ENCODE measurements at regions not wholly inside any gene's neighbourhood (a gene's known extent, or its start where the extent isn't known, plus 50 kb on each side); places are given as distances from the start of the nearest gene placed in this dataset.

DNA sequence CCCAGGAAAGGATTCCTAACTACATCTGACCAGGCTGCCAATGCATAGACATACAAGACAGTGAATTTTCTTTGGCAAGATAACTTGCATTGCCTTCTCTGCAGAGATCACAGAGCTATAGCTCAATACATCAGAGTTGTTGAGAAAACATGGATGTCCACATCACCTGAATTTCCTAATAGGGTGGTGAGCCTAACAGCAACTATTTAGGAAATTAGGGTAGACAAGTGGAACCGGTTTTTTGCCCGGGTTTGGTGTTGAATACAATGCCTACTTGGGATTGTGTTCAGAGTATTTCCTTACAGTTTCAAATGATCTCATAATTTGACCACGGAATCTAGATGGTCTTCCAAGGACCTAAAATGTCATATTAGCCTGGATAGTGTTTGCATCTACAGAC is 262.7 kb downstream of the KIF4B start:
- Histone ChIP-seq H3K9ac (ENCODE audit: low read depth in 1 of 2, low read length in 2 of 2) (no peak overlapping the region), H3K4me1 (ENCODE audit: control insufficient read depth in 1 of 2, insufficient read depth in 2 of 2, low read length in 2 of 2) (no peaks in the 10 kb centered on the region), H3K9me3 (ENCODE audit: control insufficient read depth in 1 of 2, low read length in 2 of 2) (no peaks in the 10 kb centered on the region), H3K4me3 (ENCODE audit: low read depth in 1 of 2, low read length in 2 of 2) (no peak overlapping the region), H3K27ac (ENCODE audit: low read depth, low read length) (no peak overlapping the region), H3K27me3 (ENCODE audit: control insufficient read depth in 1 of 2, insufficient read depth in 2 of 2, low read length in 2 of 2) (no peaks in the 10 kb centered on the region), H3K36me3 (ENCODE audit: control insufficient read depth in 1 of 2, insufficient read depth in 2 of 2, low read length in 2 of 2) (no peaks in the 10 kb centered on the region)

- no peaks in the 10 kb centered on the region for H3K36me3 ChIP-seq (ENCODE audit: control insufficient read depth in 1 of 2, insufficient read depth in 2 of 2, low read length in 2 of 2)
- no peak overlapping the region for H3K4me3 ChIP-seq (ENCODE audit: low read depth in 1 of 2, low read length in 2 of 2)
- no peaks in the 10 kb centered on the region for H3K4me1 ChIP-seq (ENCODE audit: control insufficient read depth in 1 of 2, insufficient read depth in 2 of 2, low read length in 2 of 2)
- no peaks in the 10 kb centered on the region for H3K9me3 ChIP-seq (ENCODE audit: control insufficient read depth in 1 of 2, low read length in 2 of 2)
- H3K27ac ChIP-seq (ENCODE audit: low read depth, low read length), result no peak overlapping the region
- H3K27me3 ChIP-seq (ENCODE audit: control insufficient read depth in 1 of 2, insufficient read depth in 2 of 2, low read length in 2 of 2), result no peaks in the 10 kb centered on the region
- H3K9ac ChIP-seq (ENCODE audit: low read depth in 1 of 2, low read length in 2 of 2), result no peak overlapping the region
These were observed 265.0 kb downstream of the KIF4B start for GRCh38 chr5:155278532-155278931.

DNA sequence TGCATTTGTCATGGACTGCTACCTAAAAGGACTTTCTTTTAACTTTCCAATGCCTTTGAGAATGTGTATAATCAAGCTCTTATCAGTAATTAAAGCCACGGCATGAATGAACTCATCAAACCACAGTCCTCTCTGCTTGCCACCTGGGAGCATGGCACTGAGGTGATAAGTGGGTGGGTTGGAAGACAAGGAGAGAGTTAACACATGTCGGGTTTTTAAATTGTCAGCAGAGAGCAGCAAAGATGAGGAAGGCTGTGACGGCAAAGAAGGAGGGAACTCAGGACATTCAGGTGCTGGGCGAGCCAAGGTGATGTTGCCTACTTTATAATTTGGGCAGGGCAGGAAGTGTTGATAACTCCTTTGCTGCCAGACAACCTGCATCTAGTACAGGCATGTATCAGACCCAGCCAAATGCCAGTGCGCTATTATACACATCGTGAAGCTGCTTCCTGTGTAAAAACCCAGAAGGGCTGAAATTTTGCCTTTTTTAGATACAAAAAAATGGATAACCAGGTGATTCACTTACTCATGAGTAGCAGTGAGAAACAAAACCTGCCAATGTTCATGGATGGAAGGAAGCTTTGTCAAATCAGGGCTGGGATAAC is 269.1 kb downstream of the KIF4B start:
- Histone ChIP-seq H3K27me3 (ENCODE audit: control insufficient read depth in 1 of 2, insufficient read depth in 2 of 2, low read length in 2 of 2) (no peaks in the 10 kb centered on the region), H3K9me3 (ENCODE audit: control insufficient read depth in 1 of 2, low read length in 2 of 2) (no peaks in the 10 kb centered on the region), H3K27ac (ENCODE audit: low read depth, low read length) (no peak overlapping the region), H3K9ac (ENCODE audit: low read depth in 1 of 2, low read length in 2 of 2) (no peak overlapping the region), H3K4me3 (ENCODE audit: low read depth in 1 of 2, low read length in 2 of 2) (no peak overlapping the region), H3K4me1 (ENCODE audit: control insufficient read depth in 1 of 2, insufficient read depth in 2 of 2, low read length in 2 of 2) (no peaks in the 10 kb centered on the region), H3K36me3 (ENCODE audit: control insufficient read depth in 1 of 2, insufficient read depth in 2 of 2, low read length in 2 of 2) (no peaks in the 10 kb centered on the region)

DNA sequence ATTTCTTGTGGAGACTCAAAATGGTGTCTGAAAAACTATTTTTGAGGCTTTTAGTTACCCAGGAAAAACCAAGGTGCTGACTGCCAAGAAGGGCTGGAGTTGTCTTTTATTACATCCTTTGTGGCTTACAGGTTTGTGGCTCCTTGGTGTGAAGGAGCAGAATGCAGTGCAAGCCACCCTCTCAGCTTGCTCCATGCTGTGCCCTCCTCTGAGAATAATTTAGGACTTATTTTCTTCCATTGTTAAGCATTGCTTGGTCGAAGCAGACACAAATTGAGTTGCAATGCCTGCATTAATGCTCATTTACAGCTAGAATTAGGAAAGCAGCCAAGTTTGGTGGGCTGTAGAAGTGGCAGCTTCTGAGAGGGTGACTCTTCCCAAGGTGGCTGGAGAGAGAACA is 272.2 kb downstream of the KIF4B start:
- no peak overlapping the region for H3K9ac ChIP-seq (ENCODE audit: low read depth in 1 of 2, low read length in 2 of 2)
- no peak overlapping the region for H3K4me3 ChIP-seq (ENCODE audit: low read depth in 1 of 2, low read length in 2 of 2)
- no peaks in the 10 kb centered on the region for H3K27me3 ChIP-seq (ENCODE audit: control insufficient read depth in 1 of 2, insufficient read depth in 2 of 2, low read length in 2 of 2)
- H3K27ac ChIP-seq (ENCODE audit: low read depth, low read length), result no peak overlapping the region
- no peaks in the 10 kb centered on the region for H3K9me3 ChIP-seq (ENCODE audit: control insufficient read depth in 1 of 2, low read length in 2 of 2)
- H3K4me1 ChIP-seq (ENCODE audit: control insufficient read depth in 1 of 2, insufficient read depth in 2 of 2, low read length in 2 of 2), result no peaks in the 10 kb centered on the region
- H3K36me3 ChIP-seq (ENCODE audit: control insufficient read depth in 1 of 2, insufficient read depth in 2 of 2, low read length in 2 of 2), result no peaks in the 10 kb centered on the region

- H3K36me3 ChIP-seq (ENCODE audit: control insufficient read depth in 1 of 2, insufficient read depth in 2 of 2, low read length in 2 of 2), result no peaks in the 10 kb centered on the region
- H3K27me3 ChIP-seq (ENCODE audit: control insufficient read depth in 1 of 2, insufficient read depth in 2 of 2, low read length in 2 of 2), result no peaks in the 10 kb centered on the region
- H3K9me3 ChIP-seq (ENCODE audit: control insufficient read depth in 1 of 2, low read length in 2 of 2), result no peaks in the 10 kb centered on the region
- H3K27ac ChIP-seq (ENCODE audit: low read depth, low read length), result no peak overlapping the region
- H3K4me1 ChIP-seq (ENCODE audit: control insufficient read depth in 1 of 2, insufficient read depth in 2 of 2, low read length in 2 of 2), result no peaks in the 10 kb centered on the region
- H3K4me3 ChIP-seq (ENCODE audit: low read depth in 1 of 2, low read length in 2 of 2), result no peak overlapping the region
- H3K9ac ChIP-seq (ENCODE audit: low read depth in 1 of 2, low read length in 2 of 2), result no peak overlapping the region
These were observed 277.4 kb downstream of the KIF4B start for GRCh38 chr5:155290937-155291336.

- no peaks in the 10 kb centered on the region for H3K27me3 ChIP-seq (ENCODE audit: control insufficient read depth in 1 of 2, insufficient read depth in 2 of 2, low read length in 2 of 2)
- no peaks in the 10 kb centered on the region for H3K4me1 ChIP-seq (ENCODE audit: control insufficient read depth in 1 of 2, insufficient read depth in 2 of 2, low read length in 2 of 2)
- H3K36me3 ChIP-seq (ENCODE audit: control insufficient read depth in 1 of 2, insufficient read depth in 2 of 2, low read length in 2 of 2), result no peaks in the 10 kb centered on the region
- no peak overlapping the region for H3K9ac ChIP-seq (ENCODE audit: low read depth in 1 of 2, low read length in 2 of 2)
- H3K27ac ChIP-seq (ENCODE audit: low read depth, low read length), result no peak overlapping the region
- no peaks in the 10 kb centered on the region for H3K9me3 ChIP-seq (ENCODE audit: control insufficient read depth in 1 of 2, low read length in 2 of 2)
- no peak overlapping the region for H3K4me3 ChIP-seq (ENCODE audit: low read depth in 1 of 2, low read length in 2 of 2)
These were observed 280.1 kb downstream of the KIF4B start for GRCh38 chr5:155293605-155294178.

DNA sequence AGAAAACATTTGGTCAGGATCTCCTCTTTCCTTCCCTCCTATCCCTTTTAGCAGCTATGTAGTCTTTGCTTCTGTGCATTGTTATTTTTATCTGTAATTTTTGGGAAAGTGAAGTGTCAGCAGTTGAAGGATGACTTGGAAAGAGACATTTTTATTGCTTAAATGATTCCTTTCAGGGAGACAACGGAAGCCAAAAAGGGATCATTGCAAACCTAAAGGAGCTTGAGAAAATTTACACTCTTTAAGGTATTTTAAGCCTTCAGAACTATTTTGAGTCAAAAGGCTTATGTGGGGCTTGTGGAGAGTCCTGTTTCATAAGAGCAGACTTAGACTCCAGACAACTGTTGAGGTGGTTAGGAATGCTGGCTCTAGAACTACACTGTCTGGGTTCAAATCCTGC is 281.6 kb downstream of the KIF4B start:
- no peak overlapping the region for H3K27ac ChIP-seq (ENCODE audit: low read depth, low read length)
- no peak overlapping the region for H3K4me3 ChIP-seq (ENCODE audit: low read depth in 1 of 2, low read length in 2 of 2)
- H3K9me3 ChIP-seq (ENCODE audit: control insufficient read depth in 1 of 2, low read length in 2 of 2), result no peaks in the 10 kb centered on the region
- no peaks in the 10 kb centered on the region for H3K27me3 ChIP-seq (ENCODE audit: control insufficient read depth in 1 of 2, insufficient read depth in 2 of 2, low read length in 2 of 2)
- H3K9ac ChIP-seq (ENCODE audit: low read depth in 1 of 2, low read length in 2 of 2), result no peak overlapping the region
- H3K4me1 ChIP-seq (ENCODE audit: control insufficient read depth in 1 of 2, insufficient read depth in 2 of 2, low read length in 2 of 2), result no peaks in the 10 kb centered on the region
- H3K36me3 ChIP-seq (ENCODE audit: control insufficient read depth in 1 of 2, insufficient read depth in 2 of 2, low read length in 2 of 2), result no peaks in the 10 kb centered on the region

DNA sequence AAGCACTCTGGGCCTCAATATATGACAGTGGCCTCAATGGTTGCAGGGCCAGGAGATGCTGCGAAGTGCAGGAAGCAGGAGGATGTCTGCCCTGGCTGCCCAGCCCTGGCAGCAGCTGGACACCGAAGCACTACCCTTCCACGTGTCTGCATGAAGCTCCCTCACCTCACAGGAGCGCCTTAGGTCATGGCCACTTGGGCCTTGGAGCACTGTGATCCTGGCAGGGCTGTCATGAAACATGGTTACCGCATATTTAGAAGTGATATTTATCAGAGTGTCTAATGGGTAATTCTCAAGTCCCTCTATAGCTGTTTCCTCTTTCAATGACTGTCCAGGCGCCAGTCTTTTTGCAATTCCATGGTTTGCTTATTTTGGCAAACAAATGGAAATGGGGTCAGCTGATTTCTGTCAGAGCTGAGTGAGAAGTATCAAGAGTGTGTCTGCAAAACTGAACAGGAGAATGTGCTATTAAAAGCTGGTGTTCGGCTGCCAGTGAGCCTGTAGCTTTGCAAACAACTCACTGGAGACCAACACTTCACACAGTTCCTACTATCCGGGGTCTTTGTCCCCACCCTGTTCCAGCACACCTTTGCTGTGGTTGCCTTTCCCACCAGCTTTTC is 285.9 kb downstream of the KIF4B start:
- no peaks in the 10 kb centered on the region for H3K36me3 ChIP-seq (ENCODE audit: control insufficient read depth in 1 of 2, insufficient read depth in 2 of 2, low read length in 2 of 2)
- no peaks in the 10 kb centered on the region for H3K27me3 ChIP-seq (ENCODE audit: control insufficient read depth in 1 of 2, insufficient read depth in 2 of 2, low read length in 2 of 2)
- H3K9me3 ChIP-seq (ENCODE audit: control insufficient read depth in 1 of 2, low read length in 2 of 2), result no peaks in the 10 kb centered on the region
- H3K4me1 ChIP-seq (ENCODE audit: control insufficient read depth in 1 of 2, insufficient read depth in 2 of 2, low read length in 2 of 2), result no peaks in the 10 kb centered on the region
- no peak overlapping the region for H3K27ac ChIP-seq (ENCODE audit: low read depth, low read length)
- H3K9ac ChIP-seq (ENCODE audit: low read depth in 1 of 2, low read length in 2 of 2), result no peak overlapping the region
- H3K4me3 ChIP-seq (ENCODE audit: low read depth in 1 of 2, low read length in 2 of 2), result no peak overlapping the region

- H3K27ac ChIP-seq (ENCODE audit: low read depth, low read length), result no peak overlapping the region
- no peak overlapping the region for H3K9ac ChIP-seq (ENCODE audit: low read depth in 1 of 2, low read length in 2 of 2)
- no peak overlapping the region for H3K4me3 ChIP-seq (ENCODE audit: low read depth in 1 of 2, low read length in 2 of 2)
- H3K27me3 ChIP-seq (ENCODE audit: control insufficient read depth in 1 of 2, insufficient read depth in 2 of 2, low read length in 2 of 2), result no peaks in the 10 kb centered on the region
- H3K9me3 ChIP-seq (ENCODE audit: control insufficient read depth in 1 of 2, low read length in 2 of 2), result no peaks in the 10 kb centered on the region
- no peaks in the 10 kb centered on the region for H3K36me3 ChIP-seq (ENCODE audit: control insufficient read depth in 1 of 2, insufficient read depth in 2 of 2, low read length in 2 of 2)
- H3K4me1 ChIP-seq (ENCODE audit: control insufficient read depth in 1 of 2, insufficient read depth in 2 of 2, low read length in 2 of 2), result no peaks in the 10 kb centered on the region
These were observed 289.6 kb downstream of the KIF4B start for GRCh38 chr5:155303120-155303519.

GRCh38 chr5:155307229-155307628 is 293.7 kb downstream of the KIF4B start:
- Histone ChIP-seq H3K4me1 (ENCODE audit: control insufficient read depth in 1 of 2, insufficient read depth in 2 of 2, low read length in 2 of 2) (no peaks in the 10 kb centered on the region), H3K9me3 (ENCODE audit: control insufficient read depth in 1 of 2, low read length in 2 of 2) (no peaks in the 10 kb centered on the region), H3K27ac (ENCODE audit: low read depth, low read length) (no peak overlapping the region), H3K27me3 (ENCODE audit: control insufficient read depth in 1 of 2, insufficient read depth in 2 of 2, low read length in 2 of 2) (no peaks in the 10 kb centered on the region), H3K36me3 (ENCODE audit: control insufficient read depth in 1 of 2, insufficient read depth in 2 of 2, low read length in 2 of 2) (no peaks in the 10 kb centered on the region), H3K4me3 (ENCODE audit: low read depth in 1 of 2, low read length in 2 of 2) (no peak overlapping the region), H3K9ac (ENCODE audit: low read depth in 1 of 2, low read length in 2 of 2) (no peak overlapping the region)
